HG02943 (cell line): ENCODE measurements at regions not wholly inside any gene's neighbourhood (a gene's known extent, or its start where the extent isn't known, plus 50 kb on each side); places are given as distances from the start of the nearest gene placed in this dataset.

Experiments used
- ATAC-seq: cut with Tn5 transposase; IDR thresholded peaks from one replicate; pipeline ENCODE4 v1.9.1; 2021; ENCODE audit warnings: mild to moderate bottlenecking, low read depth, moderate library complexity; ENCODE audit not compliant: unreplicated experiment

DNA sequence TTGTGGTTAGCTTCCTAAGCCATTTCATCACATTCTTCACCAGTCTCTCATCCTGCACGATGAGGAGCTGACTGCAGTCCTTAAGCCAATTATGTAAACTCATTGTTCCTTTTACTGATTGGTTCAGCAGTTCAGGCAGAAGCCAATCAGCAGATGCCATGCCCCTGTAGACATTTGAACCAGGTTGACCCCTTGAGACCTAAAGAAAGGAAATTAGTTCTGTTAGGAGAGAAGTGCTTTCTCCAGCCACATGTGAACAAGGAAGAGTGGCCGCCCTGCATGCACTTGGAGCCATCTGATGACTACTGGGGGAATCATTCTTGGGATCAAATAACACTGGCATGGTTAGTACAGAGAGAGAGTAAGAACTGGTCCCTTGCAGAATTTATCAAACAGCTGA lies 535.2 kb upstream of the ID4 start:
- no peak for ATAC-seq

DNA sequence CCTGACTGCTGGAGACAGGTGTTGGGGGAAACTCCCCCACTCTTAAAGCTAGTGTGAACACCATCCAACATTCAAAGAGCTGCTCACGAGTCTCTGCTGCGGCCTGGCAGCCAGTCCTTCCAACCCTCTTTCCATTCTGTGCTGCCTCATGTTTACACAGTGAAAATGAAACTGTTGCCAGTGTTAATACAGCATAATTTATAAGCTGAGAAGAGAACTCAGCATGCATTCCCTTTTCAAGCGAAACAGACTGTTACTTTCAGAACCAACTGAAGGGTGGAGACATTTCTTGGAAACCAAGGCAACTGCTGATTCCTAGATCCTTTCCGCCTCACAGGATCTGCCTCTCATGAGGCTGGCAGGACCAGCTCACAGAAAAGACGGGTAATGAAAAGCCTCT lies 533.8 kb upstream of the ID4 start:
- ATAC-seq = no peak

DNA sequence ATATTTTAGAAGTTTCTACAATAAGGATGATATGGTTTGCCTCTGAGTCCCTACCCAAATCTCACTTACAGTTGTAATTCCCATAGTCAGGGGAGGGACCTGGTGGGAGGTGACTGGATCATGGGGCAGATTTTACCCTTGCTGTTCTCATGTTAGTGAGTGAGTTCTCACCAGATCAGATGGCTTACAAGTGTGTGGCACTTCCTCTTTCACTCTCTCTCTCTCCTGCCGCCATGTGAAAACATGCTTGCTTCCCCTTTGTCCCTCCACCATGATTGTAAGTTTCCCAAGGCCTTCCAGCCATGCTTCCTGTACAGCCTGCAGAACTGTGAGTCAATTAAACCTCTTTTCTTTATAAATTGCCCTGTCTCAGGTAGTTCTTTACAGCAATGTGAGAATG lies 527.5 kb upstream of the ID4 start:
- ATAC-seq = no peak

DNA sequence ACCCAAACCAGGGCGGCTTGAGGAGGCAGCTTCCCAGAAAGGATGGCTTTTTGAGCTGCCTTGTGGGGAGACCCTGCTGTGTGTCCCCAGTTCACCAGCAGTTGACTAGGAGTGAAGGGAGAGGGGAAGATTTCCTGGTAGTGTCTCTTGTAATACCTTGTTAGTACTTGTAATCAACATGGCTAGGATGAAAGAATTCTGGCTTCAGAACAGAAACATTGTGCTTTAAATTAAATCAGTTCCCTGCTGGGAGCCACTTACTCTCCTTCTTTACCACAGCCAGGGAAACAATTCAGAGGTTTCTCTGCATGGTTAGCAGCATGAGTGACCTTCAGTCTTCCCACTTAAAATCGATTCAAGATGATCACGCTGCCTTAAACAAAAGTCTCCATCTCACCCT lies 525.4 kb upstream of the ID4 start:
- no peak for ATAC-seq

DNA sequence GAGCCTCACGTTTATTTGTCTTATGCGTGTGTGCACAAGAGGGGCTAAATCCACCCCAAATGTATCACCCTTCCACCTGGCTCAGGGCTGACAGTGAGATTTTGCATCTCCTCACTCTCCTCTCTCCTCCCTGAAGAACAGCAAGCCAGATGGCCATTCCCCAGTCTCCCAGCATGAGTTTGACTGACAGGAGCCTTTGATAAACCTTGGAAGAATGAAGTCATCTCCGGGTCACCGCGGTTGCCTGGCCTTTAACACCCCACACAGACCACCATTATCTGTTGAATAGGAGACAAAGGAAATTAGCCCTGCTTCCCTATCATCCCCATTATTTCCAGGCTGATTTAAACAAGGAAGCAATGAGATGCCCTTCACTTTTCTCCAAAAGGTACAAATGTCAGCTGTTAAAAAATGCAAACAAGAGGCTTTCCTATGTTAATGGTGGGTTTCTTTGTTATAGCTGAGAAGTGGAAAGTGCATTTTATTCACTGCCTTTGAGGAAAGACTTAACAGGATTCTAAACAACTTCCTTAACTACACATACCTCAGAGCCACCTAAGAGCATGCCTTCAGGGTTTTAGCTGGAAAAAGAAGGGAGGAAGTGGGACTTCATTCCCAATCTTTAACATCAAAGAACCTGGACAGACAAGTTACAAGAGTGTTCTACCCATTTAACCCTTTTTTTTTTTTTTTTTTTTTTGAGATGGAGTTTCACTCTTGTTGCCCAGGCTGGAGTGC lies 524.8 kb upstream of the ID4 start:
- ATAC-seq = no peak

DNA sequence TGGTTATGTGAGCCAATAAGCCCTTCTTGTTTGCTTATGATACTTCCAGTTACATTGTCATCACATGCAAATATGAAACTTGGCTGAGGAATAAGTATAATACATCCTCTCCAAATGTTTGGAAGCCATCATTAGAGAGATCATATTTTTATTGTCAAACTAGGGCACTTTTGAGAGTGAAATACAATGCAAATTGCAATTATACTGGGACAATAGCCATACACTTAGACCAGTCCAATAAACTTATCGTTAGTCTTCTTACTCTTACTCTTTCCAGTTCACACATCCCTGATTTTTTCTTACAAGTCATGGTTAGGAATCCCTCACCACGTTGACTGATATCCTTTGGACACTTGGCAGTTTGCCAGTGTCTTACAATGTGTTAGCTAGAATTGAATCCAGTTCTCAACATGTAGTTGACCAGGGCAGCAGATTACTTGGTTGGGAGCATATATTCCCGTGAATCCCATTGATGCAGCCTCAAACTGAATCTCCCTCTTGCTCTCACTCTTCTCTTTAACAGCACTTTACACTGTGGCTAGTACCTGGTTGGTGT lies 519.7 kb upstream of the ID4 start:
- no peak for ATAC-seq

DNA sequence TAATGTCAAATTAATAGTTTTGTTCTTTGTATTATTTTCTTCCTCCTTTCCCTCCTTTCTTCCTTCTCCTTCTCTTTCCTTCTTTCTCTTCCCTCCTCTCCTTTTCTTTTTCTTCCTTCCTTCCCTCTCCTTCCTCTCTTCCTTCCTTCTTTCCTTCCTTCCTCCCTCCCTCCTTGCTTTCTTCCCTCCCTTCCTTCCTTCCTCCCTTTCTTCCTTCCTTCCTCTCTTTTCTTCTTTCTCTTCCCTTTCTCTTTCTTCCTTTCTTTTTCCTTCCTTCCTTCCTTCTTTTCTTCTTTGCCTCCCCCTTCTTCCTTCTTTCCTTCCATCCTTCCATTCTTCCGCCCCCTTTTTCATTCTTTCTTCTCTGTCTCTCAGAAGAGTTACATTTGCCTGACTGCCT lies 518.2 kb upstream of the ID4 start:
- ATAC-seq = no peak

DNA sequence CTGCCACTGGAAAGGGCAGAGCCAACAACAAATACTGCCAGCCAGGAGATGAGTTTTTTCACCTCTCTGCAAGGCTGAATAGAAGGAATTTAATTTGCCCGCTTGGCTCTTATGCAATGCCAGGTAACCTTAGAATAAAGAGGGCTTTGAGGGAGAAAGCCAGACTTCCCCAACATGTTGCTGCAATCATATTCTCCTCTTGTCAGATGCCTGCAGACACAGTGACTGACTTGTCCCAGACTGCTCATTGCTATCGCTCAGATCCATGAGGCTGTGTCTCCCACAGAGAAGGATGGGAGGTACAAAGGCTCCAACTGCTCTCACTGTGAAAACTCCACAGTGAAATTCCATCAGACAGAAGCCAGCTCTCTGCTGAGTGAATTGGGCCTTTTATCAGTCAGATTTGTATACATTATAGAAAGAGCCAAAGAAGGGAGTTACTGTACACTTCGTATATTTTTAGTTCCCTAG lies 517.0 kb upstream of the ID4 start:
- ATAC-seq = no peak

DNA sequence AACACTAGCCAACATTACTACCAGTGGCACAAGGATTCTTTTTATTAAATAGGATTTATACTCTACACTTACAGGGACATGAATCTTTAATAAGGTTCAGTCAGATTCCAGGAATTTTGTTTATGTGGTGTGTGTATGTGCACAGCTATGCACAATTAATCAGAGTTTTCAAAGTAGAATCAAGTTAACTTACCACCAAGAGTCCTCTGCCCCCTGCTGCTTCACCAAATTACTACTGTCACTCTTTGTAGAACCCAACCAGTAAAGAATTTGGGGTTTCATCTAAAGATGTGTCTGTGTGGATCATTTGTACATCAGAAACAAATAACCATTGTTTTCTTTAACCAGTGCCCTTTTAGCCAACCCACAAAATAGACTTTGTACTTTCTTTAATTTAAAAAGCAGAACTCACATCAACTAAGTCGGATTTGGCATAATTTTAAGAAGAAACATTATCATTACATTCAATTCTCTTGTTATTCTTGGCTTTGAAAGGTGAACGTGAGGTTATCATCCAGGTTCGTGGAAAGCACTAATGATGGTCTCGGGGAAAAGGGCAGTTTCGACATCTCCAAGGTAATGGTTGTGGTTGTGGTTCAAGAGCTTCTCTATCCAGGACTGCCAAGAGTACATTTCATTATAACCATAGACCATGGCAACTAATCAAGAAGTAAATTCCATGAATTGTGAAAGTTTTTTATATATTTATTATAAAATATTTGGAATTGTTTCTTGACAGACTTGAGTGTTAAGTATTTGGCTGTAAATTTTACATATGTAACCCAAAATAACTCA lies 514.3 kb upstream of the ID4 start:
- no peak for ATAC-seq

DNA sequence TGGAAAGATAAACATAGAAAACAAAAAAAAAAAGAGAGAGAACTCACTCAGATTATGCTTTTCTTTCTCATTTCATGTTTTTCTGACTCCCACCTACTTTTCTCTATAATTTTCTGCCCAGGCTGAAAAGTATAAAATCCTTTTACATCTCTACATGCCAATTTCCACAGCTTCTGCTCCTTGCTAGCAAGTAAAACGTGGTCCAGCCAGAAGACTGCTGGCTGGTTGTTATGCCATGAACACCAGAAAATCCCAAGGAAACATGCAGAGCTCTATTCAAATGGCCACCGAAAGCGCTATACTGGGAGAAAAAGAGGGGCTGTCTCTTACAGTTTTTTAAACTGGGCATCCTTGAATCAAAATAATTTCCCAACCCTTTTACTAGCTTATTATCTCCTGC lies 512.8 kb upstream of the ID4 start:
- no peak for ATAC-seq

DNA sequence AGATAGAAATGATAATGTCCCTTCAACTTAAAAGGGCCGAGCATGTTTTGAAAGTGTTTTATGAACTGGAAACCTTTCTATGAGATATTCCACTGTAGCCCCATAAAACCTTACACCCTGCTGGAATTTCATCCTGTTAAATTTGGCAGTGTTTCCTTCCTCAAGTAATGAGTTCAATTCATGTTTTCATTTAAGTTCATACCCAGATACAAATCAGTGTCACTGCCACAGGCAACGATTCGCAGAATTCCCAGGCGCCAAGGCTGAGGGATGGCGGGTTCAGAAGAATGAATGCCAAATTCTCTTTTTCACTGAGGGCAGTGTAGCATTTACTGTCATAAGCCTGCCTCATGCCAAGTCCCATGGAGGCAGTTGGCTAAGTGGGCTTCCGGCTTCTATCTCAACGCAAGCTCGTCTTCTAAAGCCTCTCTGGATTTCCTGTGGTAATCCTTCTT lies 511.8 kb upstream of the ID4 start:
- ATAC-seq = no peak

DNA sequence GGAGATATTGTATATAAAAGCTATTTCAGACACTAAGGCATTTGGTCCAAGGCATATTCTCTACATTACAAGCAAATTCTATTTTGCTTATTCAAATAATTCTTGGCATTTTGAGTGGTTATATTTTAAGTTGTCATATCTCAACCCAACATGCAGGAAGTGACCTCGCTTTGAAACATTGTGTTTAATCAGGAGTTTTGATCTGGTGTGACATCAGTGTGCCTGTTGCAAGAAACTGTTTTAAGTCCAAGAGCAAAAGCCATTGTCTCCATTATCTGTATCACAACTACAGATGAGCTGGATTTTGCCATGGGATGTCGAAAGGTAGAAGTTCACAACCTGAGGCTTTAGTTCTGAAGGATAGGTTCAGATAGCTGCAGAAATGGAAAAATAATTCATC lies 509.9 kb upstream of the ID4 start:
- ATAC-seq = no peak

DNA sequence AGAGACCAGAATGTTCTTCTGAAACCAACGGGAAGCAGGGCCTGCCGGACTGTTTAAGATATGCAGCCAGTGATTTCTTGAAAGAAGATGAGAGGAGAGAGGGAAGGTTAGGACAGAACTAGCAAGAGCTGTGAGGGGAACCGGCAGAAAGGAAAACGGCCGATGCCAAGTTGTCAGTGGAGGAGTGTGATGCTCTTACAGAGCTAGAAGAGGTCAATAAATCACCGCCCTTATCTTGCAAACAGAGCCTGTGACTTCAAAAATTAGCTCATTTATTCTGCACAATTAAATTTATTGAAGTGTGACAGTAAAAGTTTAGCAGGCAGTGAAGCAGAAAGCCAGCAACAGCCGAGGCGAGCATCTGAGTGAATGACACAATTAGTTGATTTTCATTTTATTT lies 509.5 kb upstream of the ID4 start:
- no peak for ATAC-seq

DNA sequence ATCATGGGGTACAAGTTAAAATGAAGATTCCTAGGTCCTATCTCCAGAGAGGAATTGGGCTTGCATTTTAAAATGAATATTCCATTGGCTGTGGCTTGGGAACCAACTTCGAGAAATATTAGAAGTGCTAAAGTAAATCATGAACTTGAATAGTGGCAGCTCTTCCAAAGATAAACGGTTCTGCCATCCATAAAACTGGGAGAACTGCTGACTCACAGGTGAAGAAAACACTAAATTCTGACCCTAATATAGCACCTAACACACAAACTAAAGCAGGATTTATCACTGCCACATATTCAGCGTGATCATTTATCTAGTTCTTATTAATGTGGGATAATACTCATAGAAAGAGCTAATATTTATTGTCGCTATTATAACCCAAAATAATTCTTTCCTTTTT lies 508.1 kb upstream of the ID4 start:
- ATAC-seq = no peak

DNA sequence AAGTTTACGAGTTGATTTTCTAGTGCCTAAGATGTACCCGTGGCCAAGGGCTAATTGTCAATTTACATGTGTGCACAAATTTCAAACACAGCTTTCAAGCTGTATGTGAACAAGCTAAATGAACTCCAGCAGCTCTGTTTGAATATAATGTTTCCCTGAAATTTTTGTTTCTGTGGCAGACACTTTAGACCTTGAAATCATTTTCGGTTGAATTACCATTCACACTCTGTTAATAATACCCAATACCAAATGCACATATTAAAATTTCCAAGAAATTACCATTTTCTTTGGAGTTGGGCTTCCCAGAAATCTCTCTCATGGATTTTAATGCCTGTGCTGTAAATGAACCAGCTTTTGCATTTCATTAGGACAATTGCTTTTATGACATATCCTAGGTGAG lies 506.1 kb upstream of the ID4 start:
- no peak for ATAC-seq

DNA sequence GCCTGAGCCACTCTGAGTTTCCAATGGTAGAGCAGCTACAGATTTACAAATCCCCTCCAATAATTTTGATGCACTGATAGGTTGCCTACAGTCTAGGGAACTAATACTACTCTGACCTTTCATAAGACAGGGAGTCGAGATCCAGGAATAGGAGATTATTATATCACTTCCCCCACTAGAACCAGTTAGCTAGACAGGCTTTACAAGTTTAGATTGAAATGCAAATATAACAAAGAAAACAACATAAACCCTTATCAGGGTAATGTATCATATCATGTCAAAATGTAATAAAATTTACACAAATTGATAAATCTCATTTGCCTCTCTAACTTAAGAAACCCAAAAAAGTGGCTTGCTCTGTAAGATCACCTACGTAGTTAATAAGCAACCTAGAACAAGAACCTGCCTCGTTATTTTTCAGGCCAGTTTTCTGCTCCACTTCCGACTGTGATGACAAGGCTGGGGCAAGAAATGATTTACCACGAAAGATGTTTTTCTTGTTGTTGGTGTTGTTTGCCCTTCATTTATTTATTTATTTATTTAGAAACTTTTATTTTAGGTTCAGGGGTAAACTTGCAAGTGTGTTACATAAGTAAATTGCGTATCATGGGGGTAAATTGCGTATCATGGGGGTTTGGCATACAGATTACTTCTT lies 504.2 kb upstream of the ID4 start:
- ATAC-seq = no peak

DNA sequence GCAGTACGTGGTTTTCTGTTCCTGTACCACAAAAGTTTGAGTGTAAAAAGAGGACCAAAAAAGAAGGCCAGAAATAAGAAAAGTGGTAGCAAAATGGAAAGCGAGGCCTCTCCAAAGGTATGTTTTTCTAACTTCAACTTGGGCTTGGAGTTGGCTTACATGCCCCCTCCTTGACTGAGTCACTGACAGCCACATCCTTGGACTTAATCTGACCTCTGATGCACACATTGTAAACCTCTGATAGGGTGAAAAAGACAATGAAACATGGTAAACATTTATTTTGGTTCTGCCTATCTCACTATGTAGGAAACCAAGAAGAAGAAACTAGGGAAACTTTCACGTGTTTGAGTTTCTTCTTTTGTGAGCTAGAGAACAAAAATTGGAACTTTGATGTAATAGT lies 503.2 kb upstream of the ID4 start:
- ATAC-seq = no peak

DNA sequence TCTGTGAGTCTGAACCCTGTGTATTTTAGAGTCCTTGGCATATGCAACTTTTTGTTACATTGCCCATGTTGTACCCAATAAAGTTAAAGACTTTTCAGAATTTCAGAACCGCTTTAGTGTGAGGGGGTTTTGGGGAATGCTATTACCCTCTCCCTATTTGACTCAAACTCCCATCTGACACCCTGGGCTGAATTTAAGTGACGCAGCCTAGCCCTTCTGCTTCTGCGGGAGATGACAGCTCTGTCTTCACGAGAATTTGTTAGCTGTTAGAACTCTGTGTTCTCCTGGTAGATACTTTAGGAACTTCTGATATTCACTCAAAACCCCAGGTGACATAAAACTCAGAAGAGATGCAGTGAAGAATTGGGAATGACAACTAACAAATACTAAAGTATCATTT lies 500.6 kb upstream of the ID4 start:
- ATAC-seq = no peak

DNA sequence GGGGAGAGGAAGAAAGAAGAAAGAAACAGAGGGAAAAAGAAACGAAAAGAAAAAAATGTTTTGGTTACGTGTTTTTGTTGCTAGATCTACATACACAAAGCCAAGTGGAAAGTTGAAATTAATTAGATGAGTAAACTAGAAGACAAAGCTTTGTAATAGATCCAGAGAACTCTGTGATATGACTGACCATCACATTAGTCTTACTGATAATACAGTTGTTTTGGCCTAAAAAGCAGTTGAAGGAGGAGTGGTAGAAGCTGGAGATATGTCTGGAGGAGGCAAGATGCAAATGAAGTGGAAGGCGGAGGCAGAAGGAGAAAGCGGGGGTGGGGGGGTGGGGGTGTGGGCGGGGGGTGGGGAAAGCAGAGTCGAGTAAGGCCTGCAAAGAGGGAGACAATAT lies 500.1 kb upstream of the ID4 start:
- ATAC-seq = no peak

DNA sequence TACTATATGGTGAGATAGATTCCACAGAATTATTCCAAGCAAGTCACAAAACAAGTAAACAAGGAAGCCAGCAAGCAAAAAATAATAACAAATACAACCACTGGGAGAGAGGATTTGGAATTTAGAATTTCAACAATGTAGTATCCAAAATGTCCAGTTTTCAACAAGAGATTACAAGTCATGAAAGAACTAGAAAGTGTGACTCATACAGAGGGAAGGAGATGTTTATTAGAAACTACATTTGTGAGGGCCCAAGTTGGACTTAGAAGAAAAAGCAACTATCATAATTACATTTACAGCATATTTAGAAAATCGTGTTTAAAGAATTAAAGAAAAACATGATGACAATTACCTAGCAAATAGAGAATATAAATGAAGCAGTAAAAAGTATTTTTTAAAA lies 494.6 kb upstream of the ID4 start:
- ATAC-seq = no peak

DNA sequence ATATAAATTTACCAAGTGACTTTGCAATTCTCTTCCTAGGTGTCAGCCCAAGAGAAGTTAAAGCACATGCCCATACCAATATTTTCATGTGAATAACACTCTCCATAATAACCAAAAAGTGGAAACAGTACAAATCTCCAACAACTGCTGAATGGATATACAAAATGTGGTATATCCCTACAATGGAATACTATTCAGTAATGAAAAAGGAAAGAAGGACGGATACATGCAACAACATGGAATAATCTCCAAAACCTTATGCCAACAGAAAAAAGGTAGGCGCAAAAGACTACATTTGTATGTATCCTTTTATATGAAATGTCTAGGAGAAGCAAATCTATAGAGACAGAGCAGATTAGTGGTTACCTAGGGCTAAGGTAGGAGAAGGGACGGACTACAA lies 487.7 kb upstream of the ID4 start:
- ATAC-seq = no peak
